Neural progenitor cell (in vitro differentiated cells): ENCODE measurements at regions not wholly inside any gene's neighbourhood (a gene's known extent, or its start where the extent isn't known, plus 50 kb on each side); places are given as distances from the start of the nearest gene placed in this dataset.

ENCODE experiments used
- EZH2phosphoT487 ChIP-seq: fragments of 200-600 bp; sonication (generic); IDR thresholded peaks from 2 replicates; pipeline ENCODE4 v1.6.1; 2017; ENCODE audit warnings: antibody characterized with exemption
- TF ChIP-seq, protein P1 (sequence below): fragments of 200-600 bp; sonication (generic); IDR thresholded peaks from 2 replicates; pipeline ENCODE4 v1.5.1; 2017; ENCODE audit warnings: antibody characterized with exemption, mild to moderate bottlenecking

- TF ChIP-seq, protein P1, sequence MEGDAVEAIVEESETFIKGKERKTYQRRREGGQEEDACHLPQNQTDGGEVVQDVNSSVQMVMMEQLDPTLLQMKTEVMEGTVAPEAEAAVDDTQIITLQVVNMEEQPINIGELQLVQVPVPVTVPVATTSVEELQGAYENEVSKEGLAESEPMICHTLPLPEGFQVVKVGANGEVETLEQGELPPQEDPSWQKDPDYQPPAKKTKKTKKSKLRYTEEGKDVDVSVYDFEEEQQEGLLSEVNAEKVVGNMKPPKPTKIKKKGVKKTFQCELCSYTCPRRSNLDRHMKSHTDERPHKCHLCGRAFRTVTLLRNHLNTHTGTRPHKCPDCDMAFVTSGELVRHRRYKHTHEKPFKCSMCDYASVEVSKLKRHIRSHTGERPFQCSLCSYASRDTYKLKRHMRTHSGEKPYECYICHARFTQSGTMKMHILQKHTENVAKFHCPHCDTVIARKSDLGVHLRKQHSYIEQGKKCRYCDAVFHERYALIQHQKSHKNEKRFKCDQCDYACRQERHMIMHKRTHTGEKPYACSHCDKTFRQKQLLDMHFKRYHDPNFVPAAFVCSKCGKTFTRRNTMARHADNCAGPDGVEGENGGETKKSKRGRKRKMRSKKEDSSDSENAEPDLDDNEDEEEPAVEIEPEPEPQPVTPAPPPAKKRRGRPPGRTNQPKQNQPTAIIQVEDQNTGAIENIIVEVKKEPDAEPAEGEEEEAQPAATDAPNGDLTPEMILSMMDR = no peak
- no peak for TF ChIP-seq EZH2phosphoT487
Observed at GRCh38 chr2:126325202-126325601, 330.8 kb upstream of the GYPC start.
